MM.1S (cell line): ENCODE measurements at regions not wholly inside any gene's neighbourhood (a gene's known extent, or its start where the extent isn't known, plus 50 kb on each side); places are given as distances from the start of the nearest gene placed in this dataset.

Experiments
- DNase-seq: peaks from one replicate; pipeline ENCODE4 v3.0.0-alpha.2; 2015
- H2AFZ ChIP-seq: fragments of 300-600 bp; sonication (generic); 2 replicates; pipeline ENCODE4 v1.6.0; 2016; ENCODE audit warnings: antibody characterized with exemption, low read length
- H3F3A ChIP-seq: fragments of 300-600 bp; sonication (generic); 2 replicates; pipeline ENCODE4 v1.6.1; 2016; ENCODE audit warnings: mild to moderate bottlenecking, antibody characterized with exemption, low read length, moderate library complexity, mixed read lengths; ENCODE audit not compliant: insufficient read depth
- H3K27ac ChIP-seq: fragments of 300-600 bp; sonication (generic); 2 replicates; pipeline ENCODE4 v1.5.1; 2016; ENCODE audit warnings: mild to moderate bottlenecking, low read length
- H3K27me3 ChIP-seq: fragments of 300-600 bp; sonication (generic); replicated peaks from 2 replicates; pipeline ENCODE4 v1.6.0; 2016; ENCODE audit warnings: low read length; ENCODE audit not compliant: insufficient read depth
- H3K36me3 ChIP-seq: fragments of 300-600 bp; sonication (generic); replicated peaks from 2 replicates; pipeline ENCODE4 v1.6.1; 2016; ENCODE audit warnings: mild to moderate bottlenecking, low read length, mixed read lengths; ENCODE audit not compliant: insufficient read depth
- H3K4me1 ChIP-seq: fragments of 300-600 bp; sonication (generic); 2 replicates; pipeline ENCODE4 v1.6.1; 2016; ENCODE audit warnings: low read length, mixed read lengths
- H3K4me2 ChIP-seq: fragments of 300-600 bp; sonication (generic); 2 replicates; pipeline ENCODE4 v1.6.0; 2016; ENCODE audit warnings: low read depth, low read length
- H3K4me3 ChIP-seq: fragments of 300-600 bp; sonication (generic); 2 replicates; pipeline ENCODE4 v1.5.1; 2016; ENCODE audit warnings: low read length, mixed read lengths
- H3K79me2 ChIP-seq: fragments of 300-600 bp; sonication (generic); 2 replicates; pipeline ENCODE4 v1.6.1; 2016; ENCODE audit warnings: mixed run types, low read length, mixed read lengths
- H3K9ac ChIP-seq: fragments of 300-600 bp; sonication (generic); 2 replicates; pipeline ENCODE4 v1.6.1; 2016; ENCODE audit warnings: low read length, mixed read lengths
- H3K9me2 ChIP-seq: fragments of 300-600 bp; sonication (generic); replicated peaks from 2 replicates; pipeline ENCODE4 v1.6.1; 2016; ENCODE audit warnings: mild to moderate bottlenecking, low read length, mixed read lengths; ENCODE audit not compliant: insufficient read depth
- H3K9me3 ChIP-seq: fragments of 300-600 bp; sonication (generic); replicated peaks from 2 replicates; pipeline ENCODE4 v1.6.1; 2016; ENCODE audit warnings: mild to moderate bottlenecking, low read length, mixed read lengths; ENCODE audit not compliant: insufficient read depth
- H4K20me1 ChIP-seq: fragments of 300-600 bp; sonication (generic); 2 replicates; pipeline ENCODE4 v1.6.1; 2016; ENCODE audit warnings: mild to moderate bottlenecking, low read length, moderate library complexity, mixed read lengths; ENCODE audit not compliant: insufficient read depth
- EZH2 ChIP-seq: fragments of 300-600 bp; sonication (generic); optimal IDR thresholded peaks from 2 replicates; pipeline ENCODE3; 2017; ENCODE audit warnings: low read depth, mild to moderate bottlenecking, antibody characterized with exemption, low read length, mixed read lengths
- EZH2phosphoT487 ChIP-seq: fragments of 300-600 bp; sonication (generic); IDR thresholded peaks from 2 replicates; pipeline ENCODE4 v1.6.1; 2018; ENCODE audit warnings: antibody characterized with exemption, low read length
- TF ChIP-seq, protein P1 (sequence below): fragments of 300-600 bp; sonication (generic); IDR thresholded peaks from 2 replicates; pipeline ENCODE4 v1.5.1; 2016; ENCODE audit warnings: antibody characterized with exemption, low read length, mixed read lengths

DNA sequence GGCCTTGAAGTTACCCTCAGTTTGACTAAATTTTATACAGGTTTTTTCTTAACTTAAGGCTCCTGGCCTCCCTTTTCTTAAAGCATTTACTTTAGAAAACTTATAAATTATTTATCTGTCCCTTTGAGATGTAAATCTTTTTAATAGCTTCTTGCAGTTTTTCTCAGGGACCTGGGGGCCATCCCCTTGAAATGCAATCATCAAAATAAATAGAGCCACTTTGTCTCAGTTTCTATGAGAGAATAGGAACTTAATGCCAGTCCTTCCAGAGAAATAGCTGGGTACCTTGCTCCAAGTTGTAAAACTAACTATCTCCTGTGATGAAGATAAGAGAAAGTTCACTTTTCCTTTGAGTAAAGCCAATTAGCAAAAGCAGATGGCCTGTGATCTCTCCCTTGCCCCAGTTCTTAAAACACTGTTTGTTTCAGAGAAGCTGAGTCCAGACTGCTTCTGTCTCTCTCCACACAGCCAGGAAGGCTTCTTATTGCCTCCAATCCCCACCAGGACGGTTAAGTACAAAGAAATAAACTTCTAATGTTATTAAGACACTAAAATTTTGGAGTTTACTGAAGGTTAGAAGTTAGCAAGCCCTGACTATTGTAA is 913.1 kb downstream of the OLFM4 start:
- TF ChIP-seq, protein P1, sequence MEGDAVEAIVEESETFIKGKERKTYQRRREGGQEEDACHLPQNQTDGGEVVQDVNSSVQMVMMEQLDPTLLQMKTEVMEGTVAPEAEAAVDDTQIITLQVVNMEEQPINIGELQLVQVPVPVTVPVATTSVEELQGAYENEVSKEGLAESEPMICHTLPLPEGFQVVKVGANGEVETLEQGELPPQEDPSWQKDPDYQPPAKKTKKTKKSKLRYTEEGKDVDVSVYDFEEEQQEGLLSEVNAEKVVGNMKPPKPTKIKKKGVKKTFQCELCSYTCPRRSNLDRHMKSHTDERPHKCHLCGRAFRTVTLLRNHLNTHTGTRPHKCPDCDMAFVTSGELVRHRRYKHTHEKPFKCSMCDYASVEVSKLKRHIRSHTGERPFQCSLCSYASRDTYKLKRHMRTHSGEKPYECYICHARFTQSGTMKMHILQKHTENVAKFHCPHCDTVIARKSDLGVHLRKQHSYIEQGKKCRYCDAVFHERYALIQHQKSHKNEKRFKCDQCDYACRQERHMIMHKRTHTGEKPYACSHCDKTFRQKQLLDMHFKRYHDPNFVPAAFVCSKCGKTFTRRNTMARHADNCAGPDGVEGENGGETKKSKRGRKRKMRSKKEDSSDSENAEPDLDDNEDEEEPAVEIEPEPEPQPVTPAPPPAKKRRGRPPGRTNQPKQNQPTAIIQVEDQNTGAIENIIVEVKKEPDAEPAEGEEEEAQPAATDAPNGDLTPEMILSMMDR: no peak
- no peak for TF ChIP-seq EZH2
- no peak for TF ChIP-seq EZH2phosphoT487
- Histone ChIP-seq H3K4me3 (no peak overlapping the region), H2AFZ (no peak overlapping the region), H3K36me3 (no peaks in the 10 kb centered on the region), H3K9me3 (no peaks in the 10 kb centered on the region), H3F3A (no peaks in the 10 kb centered on the region), H3K9ac (no peak overlapping the region), H3K4me1 (no peaks in the 10 kb centered on the region), H4K20me1 (no peaks in the 10 kb centered on the region), H3K9me2 (no peaks in the 10 kb centered on the region), H3K79me2 (no peaks in the 10 kb centered on the region), H3K27me3 (no peaks in the 10 kb centered on the region), H3K4me2 (no peak overlapping the region), H3K27ac (no peak overlapping the region)
- no peak for DNase-seq

- no peak for DNase-seq
- no peaks in the 10 kb centered on the region for H3K9me2 ChIP-seq
Measured at GRCh38 chr13:53946500-53946899, 917.9 kb downstream of the OLFM4 start.

DNA sequence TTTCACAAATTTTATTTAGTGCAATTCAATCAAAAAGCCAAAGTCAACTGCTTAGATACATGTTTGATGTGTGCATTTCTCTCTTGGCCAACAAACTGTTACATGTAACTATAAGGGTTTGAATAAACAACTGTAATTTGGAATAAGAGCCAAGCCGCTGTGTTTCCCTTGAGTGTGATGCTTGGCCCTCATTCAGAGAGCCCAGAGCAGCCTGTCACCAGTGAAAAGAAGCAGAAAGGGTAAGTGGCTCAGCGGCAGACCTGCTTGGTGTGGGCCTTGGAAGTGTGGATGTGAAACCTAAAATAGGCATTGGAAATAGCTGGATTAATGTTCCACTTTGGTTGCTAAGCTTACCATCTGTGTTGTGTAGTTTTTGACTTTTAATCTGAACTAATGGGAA is 924.6 kb downstream of the OLFM4 start:
- Histone ChIP-seq H2AFZ (no peak overlapping the region), H3K36me3 (no peaks in the 10 kb centered on the region)
- no peak for DNase-seq

More at GRCh38 chr13:53946500-53946899, 917.9 kb downstream of the OLFM4 start:
- no peaks in the 10 kb centered on the region for H3F3A ChIP-seq
- H2AFZ ChIP-seq: no peak overlapping the region
- H4K20me1 ChIP-seq: no peaks in the 10 kb centered on the region
- H3K4me2 ChIP-seq: no peak overlapping the region
- TF ChIP-seq, protein P1: no peak
- no peak for TF ChIP-seq EZH2
- TF ChIP-seq EZH2phosphoT487: no peak
- no peak overlapping the region for H3K9ac ChIP-seq
- no peaks in the 10 kb centered on the region for H3K27me3 ChIP-seq
- no peaks in the 10 kb centered on the region for H3K4me1 ChIP-seq
- no peak overlapping the region for H3K27ac ChIP-seq
- H3K79me2 ChIP-seq: no peaks in the 10 kb centered on the region
- no peaks in the 10 kb centered on the region for H3K9me3 ChIP-seq
- H3K4me3 ChIP-seq: no peak overlapping the region
- no peaks in the 10 kb centered on the region for H3K36me3 ChIP-seq

More for the DNA sequence above, 924.6 kb downstream of the OLFM4 start:
- Histone ChIP-seq H3K4me2 (no peak overlapping the region), H3K27ac (no peak overlapping the region), H3K4me1 (no peaks in the 10 kb centered on the region), H3K9me3 (no peaks in the 10 kb centered on the region), H3F3A (no peaks in the 10 kb centered on the region), H3K4me3 (no peak overlapping the region), H3K27me3 (no peaks in the 10 kb centered on the region), H3K9me2 (no peaks in the 10 kb centered on the region), H3K9ac (no peak overlapping the region), H3K79me2 (no peaks in the 10 kb centered on the region), H4K20me1 (no peaks in the 10 kb centered on the region)
- TF ChIP-seq, protein P1: no peak
- TF ChIP-seq EZH2 (no peak), EZH2phosphoT487 (no peak)
